ENCODE measurements at regions not wholly inside any gene's neighbourhood (a gene's known extent, or its start where the extent isn't known, plus 50 kb on each side); places are given as distances from the start of the nearest gene placed in this dataset.
"Not testable (repeated sequence)": the region's sequence is repeated elsewhere in the genome, so short reads cannot be mapped to it uniquely, and the experiment has no call there.

DNA sequence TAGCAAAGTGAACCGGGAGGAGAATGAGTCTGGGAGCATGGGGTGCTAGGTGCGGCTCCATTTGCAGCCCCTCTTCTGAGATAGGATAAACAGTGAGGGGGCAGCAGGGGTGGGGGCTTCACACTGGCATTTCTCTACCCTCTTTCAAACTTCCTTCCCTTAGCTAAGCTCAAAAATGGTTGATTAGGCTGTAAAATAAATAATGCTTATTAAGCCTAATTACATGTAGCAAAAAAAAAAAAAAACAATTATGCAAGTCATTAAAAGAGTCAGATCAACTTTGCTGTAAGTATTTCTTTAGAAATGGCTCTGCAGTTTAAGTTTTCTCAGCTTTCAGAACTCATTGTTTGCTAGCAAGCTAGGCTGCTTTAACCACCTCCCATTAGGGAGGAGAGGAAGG lies 182.7 kb upstream of the FBXO11 start:
- H3K27ac ChIP-seq (ENCODE audit: low read length) = no peak overlapping the region
- H3K27me3 ChIP-seq (replicated peaks in 1 of 2; ENCODE audit: control insufficient read depth in 2 of 2, extremely low read depth in 1 of 2, insufficient read depth in 2 of 2, low read length in 1 of 2) = no peaks in the 10 kb centered on the region
- no peaks in the 10 kb centered on the region for H3K36me3 Mint-ChIP-seq
- ChIA-PET POLR2A (no interaction called here), CTCF (no interaction called here)
- no peaks in the 10 kb centered on the region for H3K4me1 ChIP-seq (ENCODE audit: control insufficient read depth in 1 of 2, extremely low read depth in 1 of 2, insufficient read depth in 2 of 2, low read length in 2 of 2)
- H3K36me3 ChIP-seq (ENCODE audit: control insufficient read depth in 2 of 2, extremely low read depth in 1 of 2, insufficient read depth in 1 of 2, low read length in 1 of 2) = no peaks in the 10 kb centered on the region
- H3K9me3 Mint-ChIP-seq = peaks cover 0 to 8% (median 4%) of the 10 kb centered on the region in 3 donors
- H3K9me3 ChIP-seq = no peaks in the 10 kb centered on the region
- peaks cover 0 to 2% of the 10 kb centered on the region in 2 donors for H3K27me3 Mint-ChIP-seq
- ATAC-seq (replicated peaks in 1 of 4) (no peak), DNase-seq (no peak)
- H3K4me1 Mint-ChIP-seq = no peaks in the 10 kb centered on the region
- H3K27ac Mint-ChIP-seq = no peak overlapping the region
- no CpG with 5 or more reads among the region's 2 CpGs for WGBS (ENCODE audit: insufficient coverage)
- H3K4me3 Mint-ChIP-seq = no peak overlapping the region
- no peak overlapping the region for H3K4me3 ChIP-seq (ENCODE audit: control insufficient read depth in 1 of 2, extremely low read depth in 1 of 2, low read length in 1 of 2)

DNA sequence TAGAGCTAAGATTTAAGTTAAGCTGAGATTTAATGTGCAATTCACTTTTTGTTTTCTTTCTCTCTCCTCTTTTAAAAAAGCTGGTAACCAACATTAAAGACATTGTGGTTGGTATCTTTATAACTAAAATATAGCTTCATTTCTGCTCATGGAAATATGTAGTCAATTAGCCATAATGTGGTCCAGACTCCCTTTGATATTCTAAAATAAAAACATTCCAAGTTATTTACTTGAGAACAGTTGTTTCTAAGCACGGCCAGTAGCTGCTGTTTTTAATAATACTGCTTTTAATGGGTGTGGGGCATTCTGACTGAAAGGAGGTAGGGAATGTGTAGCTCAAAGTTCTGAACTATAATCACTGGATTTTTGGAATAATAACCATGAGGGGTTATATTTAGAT lies 183.3 kb upstream of the FBXO11 start:
- no peak overlapping the region for H3K4me3 Mint-ChIP-seq
- ChIA-PET CTCF (no interaction called here), POLR2A (no interaction called here)
- H3K4me1 Mint-ChIP-seq = no peaks in the 10 kb centered on the region
- Histone ChIP-seq H3K27me3 (replicated peaks in 1 of 2; ENCODE audit: control insufficient read depth in 2 of 2, extremely low read depth in 1 of 2, insufficient read depth in 2 of 2, low read length in 1 of 2) (no peaks in the 10 kb centered on the region), H3K4me3 (ENCODE audit: control insufficient read depth in 1 of 2, extremely low read depth in 1 of 2, low read length in 1 of 2) (no peak overlapping the region), H3K4me1 (ENCODE audit: control insufficient read depth in 1 of 2, extremely low read depth in 1 of 2, insufficient read depth in 2 of 2, low read length in 2 of 2) (no peaks in the 10 kb centered on the region), H3K36me3 (ENCODE audit: control insufficient read depth in 2 of 2, extremely low read depth in 1 of 2, insufficient read depth in 1 of 2, low read length in 1 of 2) (no peaks in the 10 kb centered on the region), H3K27ac (ENCODE audit: low read length) (no peak overlapping the region), H3K9me3 (no peaks in the 10 kb centered on the region)
- H3K9me3 Mint-ChIP-seq = peaks cover 0 to 8% (median 4%) of the 10 kb centered on the region in 3 donors
- WGBS (ENCODE audit: insufficient coverage) = no CpG with 5 or more reads among the region's 1 CpG
- DNase-seq (no peak), ATAC-seq (replicated peaks in 1 of 4) (no peak)
- H3K27me3 Mint-ChIP-seq = peaks cover 0 to 2% of the 10 kb centered on the region in 2 donors
- H3K27ac Mint-ChIP-seq = no peak overlapping the region
- no peaks in the 10 kb centered on the region for H3K36me3 Mint-ChIP-seq

- Histone ChIP-seq H3K27me3 (replicated peaks in 1 of 2; ENCODE audit: control insufficient read depth in 2 of 2, extremely low read depth in 1 of 2, insufficient read depth in 2 of 2, low read length in 1 of 2) (no peaks in the 10 kb centered on the region), H3K27ac (ENCODE audit: low read length) (no peak overlapping the region), H3K4me3 (ENCODE audit: control insufficient read depth in 1 of 2, extremely low read depth in 1 of 2, low read length in 1 of 2) (no peak overlapping the region), H3K4me1 (ENCODE audit: control insufficient read depth in 1 of 2, extremely low read depth in 1 of 2, insufficient read depth in 2 of 2, low read length in 2 of 2) (no peaks in the 10 kb centered on the region), H3K36me3 (ENCODE audit: control insufficient read depth in 2 of 2, extremely low read depth in 1 of 2, insufficient read depth in 1 of 2, low read length in 1 of 2) (no peaks in the 10 kb centered on the region), H3K9me3 (no peaks in the 10 kb centered on the region)
- no peaks in the 10 kb centered on the region for H3K36me3 Mint-ChIP-seq
- no peaks in the 10 kb centered on the region for H3K4me1 Mint-ChIP-seq
- no peaks in the 10 kb centered on the region for H3K9me3 Mint-ChIP-seq
- H3K27ac Mint-ChIP-seq = no peak overlapping the region
- no peak overlapping the region for H3K4me3 Mint-ChIP-seq
- ChIA-PET POLR2A (no interaction called here), CTCF (interaction anchor here (0.5 kb wide), 2 partner anchors 560 to 1516 kb away, joined by 3 to 6 read pairs; no protein-coding TSS in a partner anchor)
- peaks cover 0 to 8% of the 10 kb centered on the region in 2 donors for H3K27me3 Mint-ChIP-seq
- DNase-seq = no peak
- 95% methylated on average over 2 of the region's 4 CpGs for WGBS (ENCODE audit: insufficient coverage)
- no peak for ATAC-seq (replicated peaks in 1 of 4)
These were observed 186.8 kb upstream of the FBXO11 start for GRCh38 chr2:48092846-48093803.

- H3K27me3 ChIP-seq (replicated peaks in 1 of 2; ENCODE audit: control insufficient read depth in 2 of 2, extremely low read depth in 1 of 2, insufficient read depth in 2 of 2, low read length in 1 of 2); ATAC-seq (replicated peaks in 1 of 4); H3K9me3 ChIP-seq; H3K9me3 Mint-ChIP-seq; H3K27ac Mint-ChIP-seq; H3K4me3 Mint-ChIP-seq; POLR2A ChIA-PET; H3K36me3 ChIP-seq (ENCODE audit: control insufficient read depth in 2 of 2, extremely low read depth in 1 of 2, insufficient read depth in 1 of 2, low read length in 1 of 2); DNase-seq; CTCF ChIA-PET; H3K4me1 Mint-ChIP-seq; H3K4me3 ChIP-seq (ENCODE audit: control insufficient read depth in 1 of 2, extremely low read depth in 1 of 2, low read length in 1 of 2); H3K27ac ChIP-seq (ENCODE audit: low read length); H3K4me1 ChIP-seq (ENCODE audit: control insufficient read depth in 1 of 2, extremely low read depth in 1 of 2, insufficient read depth in 2 of 2, low read length in 2 of 2); H3K36me3 Mint-ChIP-seq: not testable (repeated sequence)
- WGBS (ENCODE audit: insufficient coverage) = no CpG with 5 or more reads among the region's 1 CpG
- H3K27me3 Mint-ChIP-seq = peaks cover 4 to 16% of the 10 kb centered on the region in 2 donors
These were observed 190.5 kb upstream of the FBXO11 start for GRCh38 chr2:48096765-48097164.

DNA sequence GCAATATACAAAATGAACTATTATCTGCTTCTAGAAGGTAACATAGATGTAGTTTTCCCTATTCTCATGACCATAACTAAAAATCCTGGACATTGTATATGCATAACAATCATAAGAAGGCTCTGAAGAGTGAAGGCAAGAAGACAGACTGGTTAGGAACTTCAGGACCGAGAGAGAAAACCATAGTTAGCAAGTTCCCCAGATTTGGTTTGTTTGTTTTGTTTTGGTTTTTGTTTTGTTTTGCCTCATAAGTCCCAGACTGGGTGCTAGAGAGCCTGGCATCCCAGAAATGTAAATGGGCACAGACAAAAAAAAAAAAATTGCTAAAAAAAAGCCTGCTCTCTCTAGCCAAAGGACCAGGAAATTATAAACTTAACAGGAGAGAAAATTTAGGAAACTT lies 192.2 kb upstream of the FBXO11 start:
- WGBS (ENCODE audit: insufficient coverage) = no CpG with 5 or more reads among the region's 1 CpG
- ATAC-seq (replicated peaks in 1 of 4) (no peak), DNase-seq (no peak)
- Mint-ChIP-seq H3K27ac (no peak overlapping the region), H3K4me3 (no peak overlapping the region), H3K27me3 (peaks cover 4 to 19% of the 10 kb centered on the region in 2 donors), H3K9me3 (peaks cover 6 to 7% (median 7%) of the 10 kb centered on the region in 3 donors), H3K4me1 (no peaks in the 10 kb centered on the region), H3K36me3 (peaks cover 7% of the 10 kb centered on the region)
- H3K27me3 ChIP-seq (replicated peaks in 1 of 2; ENCODE audit: control insufficient read depth in 2 of 2, extremely low read depth in 1 of 2, insufficient read depth in 2 of 2, low read length in 1 of 2) = no peaks in the 10 kb centered on the region
- H3K4me1 ChIP-seq (ENCODE audit: control insufficient read depth in 1 of 2, extremely low read depth in 1 of 2, insufficient read depth in 2 of 2, low read length in 2 of 2) = no peaks in the 10 kb centered on the region
- no peaks in the 10 kb centered on the region for H3K9me3 ChIP-seq
- H3K27ac ChIP-seq (ENCODE audit: low read length) = no peak overlapping the region
- ChIA-PET CTCF (interaction anchor here in 1 of 2 donors (0.7 kb wide), 1 partner anchor 89 kb away, joined by 4 read pairs; no protein-coding TSS in a partner anchor), POLR2A (no interaction called here)
- no peaks in the 10 kb centered on the region for H3K36me3 ChIP-seq (ENCODE audit: control insufficient read depth in 2 of 2, extremely low read depth in 1 of 2, insufficient read depth in 1 of 2, low read length in 1 of 2)
- no peak overlapping the region for H3K4me3 ChIP-seq (ENCODE audit: control insufficient read depth in 1 of 2, extremely low read depth in 1 of 2, low read length in 1 of 2)

- Histone ChIP-seq H3K36me3 (ENCODE audit: control insufficient read depth in 2 of 2, extremely low read depth in 1 of 2, insufficient read depth in 1 of 2, low read length in 1 of 2) (no peaks in the 10 kb centered on the region), H3K4me1 (ENCODE audit: control insufficient read depth in 1 of 2, extremely low read depth in 1 of 2, insufficient read depth in 2 of 2, low read length in 2 of 2) (peaks cover 0 to 12% of the 10 kb centered on the region in 2 experiments), H3K27me3 (replicated peaks in 1 of 2; ENCODE audit: control insufficient read depth in 2 of 2, extremely low read depth in 1 of 2, insufficient read depth in 2 of 2, low read length in 1 of 2) (peaks cover 0 to 6% of the 10 kb centered on the region in 2 experiments), H3K27ac (ENCODE audit: low read length) (no peak overlapping the region), H3K9me3 (no peaks in the 10 kb centered on the region), H3K4me3 (ENCODE audit: control insufficient read depth in 1 of 2, extremely low read depth in 1 of 2, low read length in 1 of 2) (no peak overlapping the region)
- CTCF ChIA-PET = interaction anchor here (0.8 to 2.3 kb wide), 8 partner anchors 13 to 271 kb away, joined by 3 to 12 read pairs (median 4); partner anchors contain the start of gene FBXO11 (in 1 of the 2)
- Mint-ChIP-seq H3K9me3 (peaks cover 4 to 6% (median 5%) of the 10 kb centered on the region in 3 donors), H3K4me3 (no peak overlapping the region), H3K36me3 (peaks cover 5% of the 10 kb centered on the region), H3K27ac (no peak overlapping the region), H3K4me1 (peaks cover 7 to 13% (median 11%) of the 10 kb centered on the region in 3 donors), H3K27me3 (peaks cover 3 to 10% of the 10 kb centered on the region in 2 donors)
- no peak for ATAC-seq (replicated peaks in 1 of 4)
- DNase-seq = no peak
- POLR2A ChIA-PET = interaction anchor here in 1 of 2 donors (0.6 kb wide), 1 partner anchor 266 kb away, joined by 5 read pairs; no protein-coding TSS in a partner anchor
These were observed 198.1 kb upstream of the FBXO11 start for GRCh38 chr2:48104418-48104817.

All from T-cell (primary cell).